HepG2 (cell line): ENCODE measurements at regions not wholly inside any gene's neighbourhood (a gene's known extent, or its start where the extent isn't known, plus 50 kb on each side); places are given as distances from the start of the nearest gene placed in this dataset.

Experiments
- BRCA1 ChIP-seq: sonication (generic); formaldehyde crosslinking; IDR thresholded peaks from 2 replicates; pipeline ENCODE4 v1.4.0; 2020; ENCODE audit warnings: missing genetic modification reagents
- EED ChIP-seq: sonication (generic); formaldehyde crosslinking; IDR thresholded peaks from 2 replicates; pipeline ENCODE4 v1.5.0; 2020; ENCODE audit warnings: mild to moderate bottlenecking, missing genetic modification reagents
- EP300 ChIP-seq, 3 experiments: sonication (generic) in 1 of 3; formaldehyde crosslinking in 1 of 3; IDR thresholded peaks; 2 replicates each; pipeline versions ENCODE4 v1.5.1 to v1.6.1; 2011 to 2020; ENCODE audit warnings: low read depth in 2 of 3, low read length in 2 of 3, borderline replicate concordance in 1 of 3, improper control_type of control experiment in 1 of 3, mild to moderate bottlenecking in 1 of 3, missing genetic modification reagents in 1 of 3, moderate library complexity in 1 of 3
- MIER2 ChIP-seq: IDR thresholded peaks from 2 replicates; pipeline ENCODE4 v1.6.1; 2016; ENCODE audit warnings: missing biosample characterization, missing genetic modification reagents
- MXD4 ChIP-seq: IDR thresholded peaks from 2 replicates; pipeline ENCODE4 v1.6.1; 2016; ENCODE audit warnings: mild to moderate bottlenecking, missing biosample characterization, missing genetic modification reagents
- MYNN ChIP-seq: sonication (generic); formaldehyde crosslinking; IDR thresholded peaks from 2 replicates; pipeline ENCODE4 v1.4.0; 2020; ENCODE audit warnings: mild to moderate bottlenecking, low read depth, missing genetic modification reagents
- RELA ChIP-seq: sonication (generic); formaldehyde crosslinking; IDR thresholded peaks from 2 replicates; pipeline ENCODE4 v1.4.0; 2020; ENCODE audit warnings: missing genetic modification reagents
- SIN3A ChIP-seq: IDR thresholded peaks from 2 replicates; pipeline ENCODE4 v1.6.1; 2011; ENCODE audit warnings: low read depth, mild to moderate bottlenecking, control low read depth, low read length, borderline replicate concordance
- TAF15 ChIP-seq: fragments of 200-400 bp; formaldehyde crosslinking; IDR thresholded peaks from one replicate; pipeline ENCODE4 v1.6.1; 2018; ENCODE audit warnings: mild to moderate bottlenecking, low read depth, low read length; ENCODE audit not compliant: poor library complexity, severe bottlenecking
- ZNF263 ChIP-seq: sonication (generic); formaldehyde crosslinking; IDR thresholded peaks from 2 replicates; pipeline ENCODE4 v1.4.0; 2020; ENCODE audit warnings: missing genetic modification reagents
- ZNF547 ChIP-seq: sonication (generic); formaldehyde crosslinking; IDR thresholded peaks from 2 replicates; pipeline ENCODE4 v1.5.1; 2020; ENCODE audit warnings: mild to moderate bottlenecking, missing genetic modification reagents
- ZNF629 ChIP-seq: sonication (generic); formaldehyde crosslinking; conservative IDR thresholded peaks from 2 replicates; pipeline ENCODE4 v1.5.0; 2020; ENCODE audit warnings: missing genetic modification reagents
- TF ChIP-seq, protein P1 (sequence below): IDR thresholded peaks from 2 replicates; pipeline ENCODE4 v1.6.1; 2016; ENCODE audit warnings: missing compliant biosample characterization, missing genetic modification reagents, borderline replicate concordance
- TF ChIP-seq, protein P2 (sequence below), 2 experiments: sonication (generic) in 1 of 2; formaldehyde crosslinking in 1 of 2; IDR thresholded peaks; 2 replicates each; pipeline versions ENCODE4 v1.5.1 to v1.6.1; 2011 to 2020; ENCODE audit warnings: borderline replicate concordance in 1 of 2, low read depth in 1 of 2, low read length in 1 of 2, mild to moderate bottlenecking in 1 of 2, missing genetic modification reagents in 1 of 2, moderate library complexity in 1 of 2

DNA sequence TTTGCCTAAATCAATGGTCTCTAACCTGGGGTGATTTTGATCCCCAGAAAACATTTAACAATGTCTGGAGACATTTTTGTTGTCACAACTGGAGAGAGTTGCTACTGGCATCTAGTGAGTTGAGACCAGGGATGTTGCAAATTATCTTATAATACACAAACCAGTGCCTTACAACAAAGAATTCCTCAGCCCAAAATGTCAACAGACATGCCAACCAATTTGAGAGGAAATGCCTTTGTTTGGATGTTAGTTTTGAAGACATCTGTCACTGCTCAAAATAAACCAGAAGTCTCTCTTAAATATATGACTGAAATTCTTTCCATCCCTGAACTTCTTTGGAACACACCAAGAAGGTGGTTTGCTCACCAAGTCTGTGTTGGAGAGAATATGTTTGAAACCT, 336.9 kb upstream of the ATP2B1 start:
- TF ChIP-seq ZNF263 (CRISPR knock-in tag) (no peak), MYNN (no peak), SIN3A (no peak), BRCA1 (CRISPR knock-in tag) (no peak), MIER2 (CRISPR knock-in tag) (no peak), RELA (CRISPR knock-in tag) (no peak), ZNF629 (CRISPR knock-in tag) (no peak), EP300 (IDR thresholded peaks at IDR 0.05; ENCODE audit: low read depth in 2 of 2, low read length in 2 of 2) (no peak), EP300 (CRISPR knock-in tag; IDR thresholded peaks at IDR 0.05; ENCODE audit: borderline replicate concordance) (no peak), EED (CRISPR knock-in tag) (no peak), ZNF547 (CRISPR knock-in tag) (no peak), TAF15 (no peak), MXD4 (CRISPR knock-in tag) (no peak)
- TF ChIP-seq, protein P1, sequence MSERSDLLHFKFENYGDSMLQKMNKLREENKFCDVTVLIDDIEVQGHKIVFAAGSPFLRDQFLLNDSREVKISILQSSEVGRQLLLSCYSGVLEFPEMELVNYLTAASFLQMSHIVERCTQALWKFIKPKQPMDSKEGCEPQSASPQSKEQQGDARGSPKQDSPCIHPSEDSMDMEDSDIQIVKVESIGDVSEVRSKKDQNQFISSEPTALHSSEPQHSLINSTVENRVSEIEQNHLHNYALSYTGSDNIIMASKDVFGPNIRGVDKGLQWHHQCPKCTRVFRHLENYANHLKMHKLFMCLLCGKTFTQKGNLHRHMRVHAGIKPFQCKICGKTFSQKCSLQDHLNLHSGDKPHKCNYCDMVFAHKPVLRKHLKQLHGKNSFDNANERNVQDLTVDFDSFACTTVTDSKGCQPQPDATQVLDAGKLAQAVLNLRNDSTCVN (CRISPR knock-in tag) = no peak
- TF ChIP-seq, protein P2, sequence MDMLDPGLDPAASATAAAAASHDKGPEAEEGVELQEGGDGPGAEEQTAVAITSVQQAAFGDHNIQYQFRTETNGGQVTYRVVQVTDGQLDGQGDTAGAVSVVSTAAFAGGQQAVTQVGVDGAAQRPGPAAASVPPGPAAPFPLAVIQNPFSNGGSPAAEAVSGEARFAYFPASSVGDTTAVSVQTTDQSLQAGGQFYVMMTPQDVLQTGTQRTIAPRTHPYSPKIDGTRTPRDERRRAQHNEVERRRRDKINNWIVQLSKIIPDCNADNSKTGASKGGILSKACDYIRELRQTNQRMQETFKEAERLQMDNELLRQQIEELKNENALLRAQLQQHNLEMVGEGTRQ (IDR thresholded peaks at IDR 0.05; ENCODE audit: low read depth, low read length) = no peak
- TF ChIP-seq, protein P2 (CRISPR knock-in tag; IDR thresholded peaks at IDR 0.05; ENCODE audit: borderline replicate concordance) = no peak
